T47D (cell line): ENCODE measurements at regions not wholly inside any gene's neighbourhood (a gene's known extent, or its start where the extent isn't known, plus 50 kb on each side); places are given as distances from the start of the nearest gene placed in this dataset.
"Not testable (repeated sequence)": the region's sequence is repeated elsewhere in the genome, so short reads cannot be mapped to it uniquely, and the experiment has no call there.

ENCODE experiments used
- DNase-seq, 2 experiments: peaks; one replicate each; pipeline versions ENCODE4 v3.0.0 to v3.0.0-alpha.2; 2011 to 2012; ENCODE audit warnings: low read depth in 1 of 2, low spot score in 1 of 2
- JUND ChIP-seq: IDR thresholded peaks from 2 replicates; pipeline ENCODE4 v1.6.1; 2012; ENCODE audit warnings: low read depth
- in situ Hi-C: cut with HindIII; loops from 2 replicates; pipeline ENCODE4 v1.10.0; 2016; ENCODE audit warnings: low sequenced_read_pairs, low pct_unique_long_range_greater_than_20kb

GRCh38 chr9:78712903-78713613 lies 416.1 kb downstream of the PSAT1 start:
- in situ Hi-C loops = no loop called here
- no peak for DNase-seq
- TF ChIP-seq JUND = no peak

- DNase-seq = no peak
- no peak for TF ChIP-seq JUND
- in situ Hi-C loops = no loop called here
Measured at GRCh38 chr9:78713614-78714405, 416.9 kb downstream of the PSAT1 start.

- no peak for DNase-seq
- in situ Hi-C loops = no loop called here
Measured at GRCh38 chr9:78714576-78714975, 417.7 kb downstream of the PSAT1 start.

GRCh38 chr9:78719029-78719428 lies 422.1 kb downstream of the PSAT1 start:
- in situ Hi-C loops, DNase-seq: not testable (repeated sequence)

More at GRCh38 chr9:78714576-78714975, 417.7 kb downstream of the PSAT1 start:
- no peak for TF ChIP-seq JUND

GRCh38 chr9:78724896-78725295 lies 428.0 kb downstream of the PSAT1 start:
- TF ChIP-seq JUND = no peak

GRCh38 chr9:78725503-78725902 lies 428.6 kb downstream of the PSAT1 start:
- no peak for DNase-seq
- no peak for TF ChIP-seq JUND

More at GRCh38 chr9:78724896-78725295, 428.0 kb downstream of the PSAT1 start:
- in situ Hi-C loops = no loop called here
- DNase-seq = no peak

GRCh38 chr9:78745331-78745730 lies 448.4 kb downstream of the PSAT1 start:
- in situ Hi-C loops = no loop called here
- no peak for TF ChIP-seq JUND

More at GRCh38 chr9:78725503-78725902, 428.6 kb downstream of the PSAT1 start:
- in situ Hi-C loops = no loop called here

GRCh38 chr9:78746010-78746409 lies 449.1 kb downstream of the PSAT1 start:
- no peak for TF ChIP-seq JUND
- DNase-seq = no peak
- in situ Hi-C loops = no loop called here

More at GRCh38 chr9:78745331-78745730, 448.4 kb downstream of the PSAT1 start:
- DNase-seq = no peak

GRCh38 chr9:78753039-78753438 lies 456.1 kb downstream of the PSAT1 start:
- in situ Hi-C loops = no loop called here
- DNase-seq = no peak
- no peak for TF ChIP-seq JUND

- no peak for DNase-seq
- no peak for TF ChIP-seq JUND
- in situ Hi-C loops = no loop called here
Measured at GRCh38 chr9:78756813-78757510, 460.0 kb downstream of the PSAT1 start.

- in situ Hi-C loops = no loop called here
- DNase-seq = no peak
- no peak for TF ChIP-seq JUND
Measured at GRCh38 chr9:78763424-78763823, 466.5 kb downstream of the PSAT1 start.

GRCh38 chr9:78765861-78766260 lies 468.9 kb downstream of the PSAT1 start:
- in situ Hi-C loops = no loop called here
- TF ChIP-seq JUND = no peak
- no peak for DNase-seq

GRCh38 chr9:78767490-78767889 lies 470.6 kb downstream of the PSAT1 start:
- DNase-seq = no peak
- in situ Hi-C loops = no loop called here
- TF ChIP-seq JUND = no peak
